Suprapubic skin (tissue), 4 donors: ENCODE measurements at regions not wholly inside any gene's neighbourhood (a gene's known extent, or its start where the extent isn't known, plus 50 kb on each side); places are given as distances from the start of the nearest gene placed in this dataset.

Experiments used
- POLR2A ChIP-seq, 2 donors: fragments of 450-650 bp; IDR thresholded peaks; one replicate each; pipeline ENCODE4 v1.6.1; 2017; ENCODE audit warnings: antibody characterized with exemption in 2 of 2, mild to moderate bottlenecking in 2 of 2, moderate library complexity in 2 of 2
- POLR2AphosphoS5 ChIP-seq, 3 donors: sonication (generic); formaldehyde crosslinking; IDR thresholded peaks; one replicate each; pipeline ENCODE4 v1.6.1; 2017; ENCODE audit warnings: antibody characterized with exemption in 3 of 3
- TF ChIP-seq, protein P1 (sequence below), 2 donors: fragments of 200-600 bp in 1 of 2; fragments of 450-650 bp in 1 of 2; sonication (generic) in 1 of 2; IDR thresholded peaks; one replicate each; pipeline ENCODE4 v1.5.1; 2016 to 2019; ENCODE audit warnings: antibody characterized with exemption in 2 of 2, mild to moderate bottlenecking in 1 of 2, moderate library complexity in 1 of 2

DNA sequence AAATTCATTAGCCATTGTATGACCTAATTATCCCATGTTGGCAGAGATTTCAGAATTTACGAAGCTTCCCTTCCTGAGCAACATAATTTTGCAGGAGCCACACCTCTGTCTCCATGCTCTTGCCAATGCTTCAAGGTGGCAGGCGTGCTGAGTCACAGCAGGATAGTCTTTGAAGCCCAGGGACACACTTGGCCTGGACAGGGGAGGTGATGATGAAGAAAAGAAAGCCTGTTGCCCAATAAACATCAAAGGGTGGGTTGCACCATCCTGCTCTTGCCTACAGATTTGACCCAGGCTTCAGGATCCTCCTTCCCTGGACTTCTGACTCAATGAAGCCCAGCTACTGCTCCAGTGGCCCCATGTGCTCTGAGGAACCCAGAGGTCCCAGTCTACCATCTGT is 117.1 kb downstream of the MINAR1 start:
- TF ChIP-seq, protein P1, sequence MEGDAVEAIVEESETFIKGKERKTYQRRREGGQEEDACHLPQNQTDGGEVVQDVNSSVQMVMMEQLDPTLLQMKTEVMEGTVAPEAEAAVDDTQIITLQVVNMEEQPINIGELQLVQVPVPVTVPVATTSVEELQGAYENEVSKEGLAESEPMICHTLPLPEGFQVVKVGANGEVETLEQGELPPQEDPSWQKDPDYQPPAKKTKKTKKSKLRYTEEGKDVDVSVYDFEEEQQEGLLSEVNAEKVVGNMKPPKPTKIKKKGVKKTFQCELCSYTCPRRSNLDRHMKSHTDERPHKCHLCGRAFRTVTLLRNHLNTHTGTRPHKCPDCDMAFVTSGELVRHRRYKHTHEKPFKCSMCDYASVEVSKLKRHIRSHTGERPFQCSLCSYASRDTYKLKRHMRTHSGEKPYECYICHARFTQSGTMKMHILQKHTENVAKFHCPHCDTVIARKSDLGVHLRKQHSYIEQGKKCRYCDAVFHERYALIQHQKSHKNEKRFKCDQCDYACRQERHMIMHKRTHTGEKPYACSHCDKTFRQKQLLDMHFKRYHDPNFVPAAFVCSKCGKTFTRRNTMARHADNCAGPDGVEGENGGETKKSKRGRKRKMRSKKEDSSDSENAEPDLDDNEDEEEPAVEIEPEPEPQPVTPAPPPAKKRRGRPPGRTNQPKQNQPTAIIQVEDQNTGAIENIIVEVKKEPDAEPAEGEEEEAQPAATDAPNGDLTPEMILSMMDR (IDR thresholded peaks at IDR 0.05): no peak
- TF ChIP-seq POLR2AphosphoS5 (IDR thresholded peaks at IDR 0.05) (no peak), POLR2A (IDR thresholded peaks at IDR 0.05) (no peak)
